ENCODE measurements at regions not wholly inside any gene's neighbourhood (a gene's known extent, or its start where the extent isn't known, plus 50 kb on each side); places are given as distances from the start of the nearest gene placed in this dataset.

DNA sequence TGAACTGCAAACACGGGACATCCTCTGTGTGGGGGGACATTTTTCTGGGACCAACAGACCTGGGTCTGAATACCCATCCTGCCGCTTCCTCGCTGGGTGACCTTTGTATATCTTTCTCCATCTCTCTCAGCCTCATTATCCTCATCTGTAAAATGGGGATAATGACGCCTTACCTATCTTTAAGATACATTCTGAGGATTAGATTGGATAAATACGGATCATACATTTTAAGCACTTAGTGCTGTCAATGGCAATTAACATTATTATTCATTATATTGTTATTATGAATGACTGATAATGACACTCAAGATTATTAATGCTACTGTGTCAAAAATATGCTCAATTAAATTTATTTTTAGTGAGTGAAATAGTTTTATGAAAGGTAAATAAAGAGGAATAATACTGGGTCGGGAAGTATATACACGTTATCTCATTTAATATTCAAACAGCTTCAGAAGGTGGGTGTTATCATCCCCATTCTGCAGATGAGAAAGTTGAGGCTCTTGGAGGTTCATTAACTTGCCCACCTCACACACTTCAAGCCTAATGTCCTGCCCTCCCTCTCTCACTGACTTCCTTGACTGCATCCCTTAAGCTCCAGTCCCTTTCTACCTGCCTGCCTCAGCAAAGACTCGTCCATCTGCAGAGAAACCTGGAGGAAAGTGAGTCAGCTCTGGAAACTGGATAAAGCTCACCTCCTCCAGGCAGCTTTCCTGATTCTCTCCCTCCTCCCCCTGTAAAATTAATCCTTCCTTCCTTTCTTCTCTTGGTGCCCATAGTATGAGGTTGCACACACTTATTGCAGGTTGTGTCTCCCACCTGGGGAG lies 120.7 kb upstream of the JUN start:
- TF ChIP-seq, protein P1, sequence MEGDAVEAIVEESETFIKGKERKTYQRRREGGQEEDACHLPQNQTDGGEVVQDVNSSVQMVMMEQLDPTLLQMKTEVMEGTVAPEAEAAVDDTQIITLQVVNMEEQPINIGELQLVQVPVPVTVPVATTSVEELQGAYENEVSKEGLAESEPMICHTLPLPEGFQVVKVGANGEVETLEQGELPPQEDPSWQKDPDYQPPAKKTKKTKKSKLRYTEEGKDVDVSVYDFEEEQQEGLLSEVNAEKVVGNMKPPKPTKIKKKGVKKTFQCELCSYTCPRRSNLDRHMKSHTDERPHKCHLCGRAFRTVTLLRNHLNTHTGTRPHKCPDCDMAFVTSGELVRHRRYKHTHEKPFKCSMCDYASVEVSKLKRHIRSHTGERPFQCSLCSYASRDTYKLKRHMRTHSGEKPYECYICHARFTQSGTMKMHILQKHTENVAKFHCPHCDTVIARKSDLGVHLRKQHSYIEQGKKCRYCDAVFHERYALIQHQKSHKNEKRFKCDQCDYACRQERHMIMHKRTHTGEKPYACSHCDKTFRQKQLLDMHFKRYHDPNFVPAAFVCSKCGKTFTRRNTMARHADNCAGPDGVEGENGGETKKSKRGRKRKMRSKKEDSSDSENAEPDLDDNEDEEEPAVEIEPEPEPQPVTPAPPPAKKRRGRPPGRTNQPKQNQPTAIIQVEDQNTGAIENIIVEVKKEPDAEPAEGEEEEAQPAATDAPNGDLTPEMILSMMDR (IDR thresholded peaks at IDR 0.05), result no peak
- TF ChIP-seq POLR2A (IDR thresholded peaks at IDR 0.05), result no peak
